GM12891 (cell line): ENCODE measurements at regions not wholly inside any gene's neighbourhood (a gene's known extent, or its start where the extent isn't known, plus 50 kb on each side); places are given as distances from the start of the nearest gene placed in this dataset.

Experiments
- PAX5 ChIP-seq: IDR thresholded peaks from 2 replicates; pipeline ENCODE4 v1.6.1; 2011; ENCODE audit warnings: low read length, moderate library complexity, mild to moderate bottlenecking; ENCODE audit not compliant: insufficient read depth, severe bottlenecking
- POLR2A ChIP-seq: IDR thresholded peaks from 2 replicates; pipeline ENCODE4 v1.6.1; 2011; ENCODE audit warnings: low read depth, low read length, control low read depth
- POLR2AphosphoS5 ChIP-seq: IDR thresholded peaks from 2 replicates; pipeline ENCODE4 v1.6.1; 2011; ENCODE audit warnings: low read depth, low read length, control low read depth
- POU2F2 ChIP-seq: IDR thresholded peaks from 2 replicates; pipeline ENCODE4 v1.6.1; 2011; ENCODE audit warnings: low read depth, mild to moderate bottlenecking, control low read depth, low read length, moderate library complexity
- SPI1 ChIP-seq: IDR thresholded peaks from 2 replicates; pipeline ENCODE4 v1.6.1; 2011; ENCODE audit warnings: low read depth, low read length, control low read depth
- TAF1 ChIP-seq: IDR thresholded peaks from 2 replicates; pipeline ENCODE4 v1.6.1; 2011; ENCODE audit warnings: low read depth, low read length, control low read depth

- TF ChIP-seq TAF1 (no peak), POLR2AphosphoS5 (no peak), POLR2A (no peak), SPI1 (no peak), POU2F2 (no peak), PAX5 (no peak)
These were observed 1483.2 kb downstream of the PCDH7 start for GRCh38 chr4:32203340-32203739.
